NOMO-1 treated with dmso at 0.1 percent for 144 hours (cell line): ENCODE measurements at regions not wholly inside any gene's neighbourhood (a gene's known extent, or its start where the extent isn't known, plus 50 kb on each side); places are given as distances from the start of the nearest gene placed in this dataset.

Experiments used
- DNase-seq: peaks from one replicate; lab custom pipeline; 2025; ENCODE audit not compliant: unreplicated experiment; lab: John Stamatoyannopoulos, UW

DNA sequence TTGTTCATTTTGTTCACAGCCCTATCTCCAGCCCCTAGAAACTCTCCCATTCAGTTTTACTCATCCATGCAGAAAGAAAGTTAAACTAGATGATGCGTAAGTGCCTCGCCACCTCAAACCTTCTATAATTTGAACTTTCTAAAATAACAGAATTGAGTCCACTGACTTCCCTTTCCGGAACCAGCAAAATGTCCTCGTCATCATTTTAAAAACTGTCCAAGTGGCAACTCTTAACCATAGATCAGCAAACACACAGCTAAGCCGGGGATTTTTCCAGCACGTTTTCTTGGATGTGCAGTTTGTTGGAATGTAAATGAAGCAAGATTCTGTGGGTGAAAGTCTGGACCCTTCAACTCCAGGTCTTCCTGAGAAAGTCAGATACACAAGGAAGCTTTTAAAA lies 369.7 kb upstream of the ERCC4 start:
- DNase-seq: no peak

GRCh38 chr16:13552062-13552959 lies 367.6 kb upstream of the ERCC4 start:
- DNase-seq: no peak

- DNase-seq: no peak
These were observed 367.0 kb upstream of the ERCC4 start for GRCh38 chr16:13552960-13553257.

DNA sequence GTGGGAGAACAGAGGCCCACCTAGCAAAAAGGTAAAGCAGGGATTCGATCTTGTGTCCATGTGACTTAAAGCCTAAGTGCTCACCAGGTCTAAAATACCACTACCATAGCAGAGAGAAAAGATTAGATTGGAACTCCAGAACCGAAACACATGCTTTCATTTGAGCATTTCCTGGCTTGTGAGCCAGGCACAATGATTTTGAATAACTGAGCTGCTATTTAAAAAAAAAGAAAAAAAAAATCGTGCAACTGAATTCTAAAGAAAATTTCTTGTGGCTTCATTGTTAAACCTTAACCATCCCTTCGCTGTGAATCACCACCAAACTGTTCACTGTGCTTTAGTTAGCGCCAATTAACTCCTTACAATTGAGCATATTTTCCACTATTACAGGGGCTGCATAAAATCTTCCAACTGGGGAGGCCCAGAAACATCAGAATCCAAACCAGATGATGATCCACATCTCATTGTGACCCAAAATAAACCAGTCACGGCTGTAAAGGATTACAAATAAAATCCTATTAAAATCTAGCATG lies 366.4 kb upstream of the ERCC4 start:
- no peak for DNase-seq

DNA sequence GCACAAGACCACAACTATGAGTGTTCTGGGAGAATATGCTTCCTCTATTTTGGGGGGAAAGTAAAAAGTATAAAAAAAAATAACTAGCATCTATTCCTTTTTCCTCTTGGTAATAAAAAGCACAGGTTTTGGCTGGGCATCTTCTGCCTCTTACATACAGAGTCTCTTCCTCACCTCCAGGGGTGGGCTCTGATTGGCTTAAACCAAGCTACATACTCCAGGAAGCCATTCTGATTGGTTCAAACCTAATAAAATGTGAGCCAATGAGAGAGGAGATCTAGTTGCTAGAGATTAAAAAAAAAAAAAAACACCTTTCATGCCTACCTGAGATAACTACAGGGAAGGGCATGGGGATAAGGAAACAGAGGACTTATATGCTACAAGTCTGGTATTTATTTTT lies 365.9 kb upstream of the ERCC4 start:
- DNase-seq: no peak

DNA sequence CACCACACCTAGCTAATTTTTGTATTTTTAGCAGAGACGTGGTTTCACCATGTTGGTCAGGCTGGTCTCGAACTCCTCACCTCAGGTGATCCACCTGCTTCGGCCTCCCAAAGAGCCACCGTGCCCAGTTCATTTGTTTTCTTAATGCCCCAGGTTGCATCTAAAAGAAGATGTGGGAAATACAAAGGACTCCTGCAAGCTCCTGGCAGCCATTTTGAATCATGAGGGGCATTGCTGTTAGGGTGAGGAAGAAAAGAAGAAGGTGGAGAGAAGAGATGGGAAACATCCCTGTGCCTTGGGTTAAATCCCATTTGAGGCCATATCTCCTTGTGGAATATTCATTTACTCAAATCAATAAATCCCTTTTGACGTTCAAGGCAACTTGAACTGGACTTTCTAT lies 365.3 kb upstream of the ERCC4 start:
- DNase-seq: no peak

DNA sequence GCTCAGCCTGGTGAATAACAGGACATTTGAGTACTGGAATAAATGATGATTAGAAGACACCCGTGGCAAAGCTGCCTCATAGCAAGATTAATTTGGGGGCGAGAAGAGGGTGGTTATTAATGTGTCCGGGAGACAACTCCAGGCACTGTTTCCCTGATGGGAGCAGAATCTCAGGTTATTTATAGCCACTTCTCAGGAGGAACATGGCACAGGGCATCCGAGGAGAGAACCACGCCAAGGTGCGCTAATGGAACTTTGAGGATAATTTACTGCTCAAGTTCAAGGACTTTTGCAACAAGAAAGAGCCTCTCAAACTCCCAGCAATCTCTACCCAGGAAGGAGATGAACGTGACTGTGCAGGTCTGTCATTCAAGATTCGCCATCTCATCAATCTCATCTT lies 362.5 kb upstream of the ERCC4 start:
- DNase-seq: no peak

DNA sequence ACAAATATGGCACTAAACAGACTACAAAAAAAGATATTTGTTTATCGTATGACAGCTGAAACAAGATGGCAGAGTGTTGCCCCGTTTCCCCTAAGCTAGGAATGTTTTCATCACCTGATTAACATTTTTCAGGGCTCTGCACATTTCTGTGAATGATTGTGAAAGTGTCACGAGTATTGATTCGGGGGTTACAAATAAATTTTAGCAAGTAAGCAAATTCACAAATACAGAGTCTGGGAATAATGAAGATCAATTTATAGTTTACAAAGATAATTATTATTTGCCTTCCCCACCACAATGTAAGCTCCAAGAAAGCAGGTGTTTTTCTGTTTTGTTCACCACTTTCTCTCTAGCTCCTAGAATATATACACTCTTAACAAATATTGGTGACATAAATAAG lies 361.2 kb upstream of the ERCC4 start:
- DNase-seq: no peak

DNA sequence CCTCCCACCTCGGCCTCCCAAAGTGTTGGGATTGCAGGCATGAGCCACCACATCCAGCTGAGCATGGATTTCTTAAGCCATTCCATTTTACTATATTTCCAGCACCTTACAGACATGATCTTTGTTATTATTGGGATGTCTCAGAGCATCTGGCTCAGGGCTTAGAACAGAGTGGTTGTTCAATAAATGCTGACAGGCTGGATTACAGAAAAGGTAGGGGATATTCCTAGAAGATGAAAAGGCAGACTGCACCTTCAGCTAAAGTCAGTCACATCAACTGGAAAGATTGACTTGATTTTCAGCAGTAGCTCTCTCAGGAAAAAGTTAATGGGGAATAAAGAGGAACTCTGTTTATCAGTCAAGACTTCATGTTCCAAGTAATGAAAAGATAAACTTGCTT lies 360.3 kb upstream of the ERCC4 start:
- no peak for DNase-seq

GRCh38 chr16:13560151-13560550 lies 359.8 kb upstream of the ERCC4 start:
- no peak for DNase-seq

DNA sequence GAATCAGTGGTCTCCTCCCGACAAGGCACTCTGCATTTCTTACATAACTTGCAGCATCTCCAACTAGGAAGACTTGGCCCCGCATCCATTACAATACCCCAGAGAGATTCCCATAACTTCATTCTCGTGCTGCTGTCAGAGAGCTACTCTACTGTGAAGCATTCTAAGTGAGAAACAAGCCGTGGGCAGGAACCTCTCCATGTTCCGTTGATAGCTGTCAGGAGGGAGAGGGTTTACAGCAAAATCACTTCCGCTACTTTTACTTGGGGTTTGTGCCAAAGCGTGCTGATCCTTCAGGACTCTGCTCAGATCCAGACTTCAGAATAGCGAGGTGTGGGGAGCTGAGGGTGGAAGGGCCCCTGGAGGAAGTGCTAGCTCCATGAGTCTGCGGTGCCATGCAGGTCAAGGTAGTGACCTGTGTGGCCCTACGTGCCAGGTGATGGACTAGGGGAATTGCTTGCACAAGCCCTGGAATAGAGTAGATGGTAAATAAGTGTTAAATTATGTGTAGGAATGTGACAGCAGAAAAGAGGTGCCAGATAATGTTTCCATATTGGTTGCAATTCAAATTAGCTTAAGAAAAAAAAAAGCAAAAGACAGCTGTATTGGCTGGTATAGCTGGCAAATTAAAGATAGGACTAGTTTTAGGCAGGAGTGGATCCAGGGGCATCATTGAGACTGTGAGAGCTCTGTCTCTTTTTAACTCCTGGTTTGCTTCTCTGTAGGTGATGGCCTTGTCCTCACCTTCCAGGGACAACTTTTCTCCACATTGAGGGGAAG lies 358.5 kb upstream of the ERCC4 start:
- DNase-seq: no peak

DNA sequence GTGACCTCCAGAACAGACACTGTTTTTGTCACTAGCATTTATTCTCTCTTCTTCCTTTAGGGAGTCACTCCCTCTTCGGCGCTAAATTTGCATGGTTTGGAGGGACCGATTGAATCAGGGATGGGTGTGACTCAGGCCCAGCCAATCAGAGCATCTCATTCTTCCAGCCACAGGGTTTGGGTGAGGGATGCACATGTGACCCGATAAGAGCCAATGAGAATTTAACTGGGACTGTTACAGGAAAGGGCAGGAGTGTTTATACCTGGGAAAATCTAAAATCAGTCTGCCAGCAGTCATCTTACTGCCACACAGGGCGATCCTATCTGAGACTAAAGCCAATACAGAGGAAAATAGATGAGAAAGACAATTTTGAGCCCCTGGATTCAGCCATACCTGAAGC lies 351.2 kb upstream of the ERCC4 start:
- DNase-seq: no peak

GRCh38 chr16:13569986-13570385 lies 350.0 kb upstream of the ERCC4 start:
- no peak for DNase-seq

DNA sequence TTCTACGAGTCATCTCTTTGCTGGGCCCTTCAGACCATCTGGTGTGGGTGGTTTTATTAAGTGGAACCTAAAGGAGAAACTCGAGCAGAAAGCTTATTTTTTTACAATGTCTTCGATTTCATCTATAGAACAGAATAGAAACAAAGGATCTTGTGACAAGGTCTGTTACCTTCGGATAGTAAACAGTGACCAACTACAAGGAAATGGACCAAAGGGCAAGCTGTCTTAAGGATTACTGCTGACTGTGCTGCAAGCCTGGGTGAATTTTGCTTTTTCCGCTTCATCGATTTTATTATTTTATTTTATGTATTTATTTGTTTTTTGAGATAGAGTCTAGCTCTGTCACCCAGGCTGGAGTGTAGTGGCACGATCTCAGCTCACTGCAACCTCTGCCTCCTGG lies 348.9 kb upstream of the ERCC4 start:
- DNase-seq: no peak

- DNase-seq: no peak
These were observed 346.1 kb upstream of the ERCC4 start for GRCh38 chr16:13573903-13574302.

DNA sequence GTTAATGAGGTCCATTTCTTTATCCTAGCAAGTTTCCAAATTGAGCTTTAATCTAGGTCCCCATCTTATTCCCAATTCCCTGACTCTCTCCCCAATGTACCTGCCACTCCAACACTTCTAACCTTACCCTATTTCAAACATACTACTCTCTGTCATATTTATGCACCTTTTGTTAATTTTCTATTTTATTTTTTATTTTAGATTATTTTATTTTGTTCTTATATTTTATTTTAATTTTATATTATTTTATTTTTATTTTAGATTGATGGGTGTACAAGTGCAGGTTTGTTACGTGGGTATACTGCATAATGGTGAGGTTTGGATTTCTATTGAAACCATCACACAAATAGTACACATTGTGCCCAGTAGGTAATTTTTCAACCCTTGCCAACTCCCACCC lies 333.9 kb upstream of the ERCC4 start:
- DNase-seq: no peak

GRCh38 chr16:13587181-13587580 lies 332.8 kb upstream of the ERCC4 start:
- no peak for DNase-seq

GRCh38 chr16:13594823-13595222 lies 325.1 kb upstream of the ERCC4 start:
- DNase-seq: no peak

DNA sequence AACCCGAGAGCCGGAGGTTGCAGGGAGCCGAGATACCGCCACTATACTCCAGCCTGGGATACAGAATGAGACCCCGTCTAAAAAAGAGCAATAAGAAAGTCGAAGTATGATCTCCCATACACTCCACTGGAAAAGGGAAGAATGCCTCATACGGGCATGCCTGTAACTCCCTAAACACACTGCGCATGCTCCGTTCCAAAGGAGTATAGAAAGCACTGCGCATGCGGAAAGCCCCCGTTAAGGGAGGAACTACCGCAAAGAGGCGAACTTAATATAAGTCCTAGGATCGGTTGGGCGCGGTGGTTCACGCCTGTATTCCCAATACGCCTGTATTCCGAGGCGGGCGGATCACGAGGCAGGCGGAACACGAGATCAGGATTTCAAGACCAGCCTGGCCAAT lies 313.1 kb upstream of the ERCC4 start:
- no peak for DNase-seq

GRCh38 chr16:13607289-13607688 lies 312.7 kb upstream of the ERCC4 start:
- DNase-seq: no peak

DNA sequence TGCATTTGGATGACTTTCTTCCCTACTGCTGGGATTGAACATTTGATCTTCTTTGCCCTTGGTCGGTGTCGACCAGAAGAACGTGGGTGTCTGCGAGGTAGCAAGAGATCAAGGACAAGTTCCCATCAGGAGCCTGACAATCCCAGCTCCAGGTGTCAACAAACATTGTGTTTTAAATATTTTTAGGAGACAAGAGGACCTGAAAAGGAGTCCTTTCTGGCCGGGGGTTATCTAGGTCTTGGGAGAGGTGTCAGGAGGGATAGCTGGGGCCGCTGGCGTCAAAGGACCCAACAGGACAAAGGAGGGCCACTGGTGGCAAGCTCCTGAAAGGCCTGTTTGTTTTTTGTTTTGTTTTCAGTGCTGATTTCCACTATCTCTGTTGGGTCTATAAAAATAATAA lies 308.4 kb upstream of the ERCC4 start:
- no peak for DNase-seq

DNA sequence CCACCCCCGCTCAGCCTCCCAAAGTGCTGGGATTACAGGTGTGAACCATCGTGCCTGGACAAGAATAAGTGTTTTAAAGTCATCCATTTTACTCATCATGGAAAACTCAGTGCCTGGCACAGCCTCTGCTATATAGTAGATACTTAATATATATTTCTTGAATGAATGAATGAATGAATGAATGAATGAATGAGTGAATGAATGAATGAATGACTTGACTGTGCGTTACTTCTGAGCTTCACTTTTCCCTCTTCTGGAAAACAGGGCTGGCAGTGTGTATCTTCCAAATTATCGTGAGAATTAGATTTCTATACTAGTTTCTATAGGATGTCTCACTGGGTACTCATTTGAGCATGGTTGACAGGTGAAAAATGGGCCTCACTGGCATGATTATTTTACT lies 307.3 kb upstream of the ERCC4 start:
- DNase-seq: no peak
